ENCODE measurements at regions not wholly inside any gene's neighbourhood (a gene's known extent, or its start where the extent isn't known, plus 50 kb on each side); places are given as distances from the start of the nearest gene placed in this dataset.
"Not testable (repeated sequence)": the region's sequence is repeated elsewhere in the genome, so short reads cannot be mapped to it uniquely, and the experiment has no call there.

- Histone ChIP-seq H3K9me3 (ENCODE audit: low read length) (no peaks in the 10 kb centered on the region), H3K4me1 (ENCODE audit: insufficient read depth, low read length) (no peaks in the 10 kb centered on the region), H3K9ac (ENCODE audit: low read length) (no peak overlapping the region), H3K27me3 (ENCODE audit: control insufficient read depth in 1 of 2, insufficient read depth in 2 of 2, low read length in 2 of 2) (no peaks in the 10 kb centered on the region), H3K27ac (ENCODE audit: low read depth, low read length) (no peak overlapping the region), H3K4me3 (ENCODE audit: low read depth in 1 of 2, low read length in 2 of 2) (no peak overlapping the region), H3K36me3 (ENCODE audit: insufficient read depth, low read length) (no peaks in the 10 kb centered on the region)
These were observed 215.9 kb downstream of the BTBD3 start for GRCh38 chr20:12133553-12133952.

GRCh38 chr20:12145951-12146350, 228.3 kb downstream of the BTBD3 start:
- not testable (repeated sequence) for H3K27ac ChIP-seq (ENCODE audit: low read depth, low read length); H3K36me3 ChIP-seq (ENCODE audit: insufficient read depth, low read length); H3K4me1 ChIP-seq (ENCODE audit: insufficient read depth, low read length); H3K9ac ChIP-seq (ENCODE audit: low read length); H3K27me3 ChIP-seq (ENCODE audit: control insufficient read depth in 1 of 2, insufficient read depth in 2 of 2, low read length in 2 of 2); H3K4me3 ChIP-seq (ENCODE audit: low read depth in 1 of 2, low read length in 2 of 2); H3K9me3 ChIP-seq (ENCODE audit: low read length)

- no peaks in the 10 kb centered on the region for H3K36me3 ChIP-seq (ENCODE audit: insufficient read depth, low read length)
- H3K9me3 ChIP-seq (ENCODE audit: low read length): no peaks in the 10 kb centered on the region
- no peaks in the 10 kb centered on the region for H3K27me3 ChIP-seq (ENCODE audit: control insufficient read depth in 1 of 2, insufficient read depth in 2 of 2, low read length in 2 of 2)
- no peak overlapping the region for H3K4me3 ChIP-seq (ENCODE audit: low read depth in 1 of 2, low read length in 2 of 2)
- no peaks in the 10 kb centered on the region for H3K4me1 ChIP-seq (ENCODE audit: insufficient read depth, low read length)
- H3K27ac ChIP-seq (ENCODE audit: low read depth, low read length): no peak overlapping the region
- H3K9ac ChIP-seq (ENCODE audit: low read length): no peak overlapping the region
These were observed 235.3 kb downstream of the BTBD3 start for GRCh38 chr20:12152996-12153395.

- H3K9ac ChIP-seq (ENCODE audit: low read length): no peak overlapping the region
- H3K9me3 ChIP-seq (ENCODE audit: low read length): no peaks in the 10 kb centered on the region
- H3K4me3 ChIP-seq (ENCODE audit: low read depth in 1 of 2, low read length in 2 of 2): no peak overlapping the region
- no peaks in the 10 kb centered on the region for H3K27me3 ChIP-seq (ENCODE audit: control insufficient read depth in 1 of 2, insufficient read depth in 2 of 2, low read length in 2 of 2)
- H3K27ac ChIP-seq (ENCODE audit: low read depth, low read length): no peak overlapping the region
- H3K36me3 ChIP-seq (ENCODE audit: insufficient read depth, low read length): no peaks in the 10 kb centered on the region
- H3K4me1 ChIP-seq (ENCODE audit: insufficient read depth, low read length): no peaks in the 10 kb centered on the region
These were observed 235.9 kb downstream of the BTBD3 start for GRCh38 chr20:12153628-12154027.

- Histone ChIP-seq H3K27ac (ENCODE audit: low read depth, low read length) (no peak overlapping the region), H3K4me1 (ENCODE audit: insufficient read depth, low read length) (no peaks in the 10 kb centered on the region), H3K27me3 (ENCODE audit: control insufficient read depth in 1 of 2, insufficient read depth in 2 of 2, low read length in 2 of 2) (no peaks in the 10 kb centered on the region), H3K9me3 (ENCODE audit: low read length) (no peaks in the 10 kb centered on the region), H3K9ac (ENCODE audit: low read length) (no peak overlapping the region), H3K4me3 (ENCODE audit: low read depth in 1 of 2, low read length in 2 of 2) (no peak overlapping the region), H3K36me3 (ENCODE audit: insufficient read depth, low read length) (no peaks in the 10 kb centered on the region)
These were observed 238.6 kb downstream of the BTBD3 start for GRCh38 chr20:12156252-12156651.

- no peak overlapping the region for H3K9ac ChIP-seq (ENCODE audit: low read length)
These were observed 241.6 kb downstream of the BTBD3 start for GRCh38 chr20:12159261-12159660.

GRCh38 chr20:12161734-12162133, 244.0 kb downstream of the BTBD3 start:
- Histone ChIP-seq H3K27me3 (ENCODE audit: control insufficient read depth in 1 of 2, insufficient read depth in 2 of 2, low read length in 2 of 2) (no peaks in the 10 kb centered on the region), H3K9ac (ENCODE audit: low read length) (no peak overlapping the region), H3K4me3 (ENCODE audit: low read depth in 1 of 2, low read length in 2 of 2) (no peak overlapping the region), H3K27ac (ENCODE audit: low read depth, low read length) (no peak overlapping the region), H3K9me3 (ENCODE audit: low read length) (no peaks in the 10 kb centered on the region), H3K36me3 (ENCODE audit: insufficient read depth, low read length) (no peaks in the 10 kb centered on the region), H3K4me1 (ENCODE audit: insufficient read depth, low read length) (peaks cover 5% of the 10 kb centered on the region)

More at GRCh38 chr20:12159261-12159660, 241.6 kb downstream of the BTBD3 start:
- no peaks in the 10 kb centered on the region for H3K27me3 ChIP-seq (ENCODE audit: control insufficient read depth in 1 of 2, insufficient read depth in 2 of 2, low read length in 2 of 2)
- H3K36me3 ChIP-seq (ENCODE audit: insufficient read depth, low read length): no peaks in the 10 kb centered on the region
- no peaks in the 10 kb centered on the region for H3K4me1 ChIP-seq (ENCODE audit: insufficient read depth, low read length)
- no peak overlapping the region for H3K4me3 ChIP-seq (ENCODE audit: low read depth in 1 of 2, low read length in 2 of 2)
- H3K27ac ChIP-seq (ENCODE audit: low read depth, low read length): no peak overlapping the region
- H3K9me3 ChIP-seq (ENCODE audit: low read length): no peaks in the 10 kb centered on the region

- H3K27me3 ChIP-seq (ENCODE audit: control insufficient read depth in 1 of 2, insufficient read depth in 2 of 2, low read length in 2 of 2): no peaks in the 10 kb centered on the region
- no peak overlapping the region for H3K4me3 ChIP-seq (ENCODE audit: low read depth in 1 of 2, low read length in 2 of 2)
- H3K9ac ChIP-seq (ENCODE audit: low read length): no peak overlapping the region
- H3K27ac ChIP-seq (ENCODE audit: low read depth, low read length): peak overlapping the region; percentile 3
- no peaks in the 10 kb centered on the region for H3K9me3 ChIP-seq (ENCODE audit: low read length)
- no peaks in the 10 kb centered on the region for H3K36me3 ChIP-seq (ENCODE audit: insufficient read depth, low read length)
- peaks cover 5% of the 10 kb centered on the region for H3K4me1 ChIP-seq (ENCODE audit: insufficient read depth, low read length)
These were observed 248.5 kb downstream of the BTBD3 start for GRCh38 chr20:12166053-12166717.

GRCh38 chr20:12170406-12170805, 252.7 kb downstream of the BTBD3 start:
- Histone ChIP-seq H3K27ac (ENCODE audit: low read depth, low read length) (no peak overlapping the region), H3K9ac (ENCODE audit: low read length) (no peak overlapping the region), H3K36me3 (ENCODE audit: insufficient read depth, low read length) (no peaks in the 10 kb centered on the region), H3K9me3 (ENCODE audit: low read length) (no peaks in the 10 kb centered on the region), H3K4me1 (ENCODE audit: insufficient read depth, low read length) (peaks cover 30% of the 10 kb centered on the region), H3K27me3 (ENCODE audit: control insufficient read depth in 1 of 2, insufficient read depth in 2 of 2, low read length in 2 of 2) (no peaks in the 10 kb centered on the region), H3K4me3 (ENCODE audit: low read depth in 1 of 2, low read length in 2 of 2) (no peak overlapping the region)

- no peak overlapping the region for H3K27ac ChIP-seq (ENCODE audit: low read depth, low read length)
These were observed 254.3 kb downstream of the BTBD3 start for GRCh38 chr20:12171923-12172524.

GRCh38 chr20:12173347-12174012, 255.8 kb downstream of the BTBD3 start:
- Histone ChIP-seq H3K9ac (ENCODE audit: low read length) (no peak overlapping the region), H3K4me3 (ENCODE audit: low read depth in 1 of 2, low read length in 2 of 2) (no peak overlapping the region), H3K36me3 (ENCODE audit: insufficient read depth, low read length) (no peaks in the 10 kb centered on the region), H3K4me1 (ENCODE audit: insufficient read depth, low read length) (peaks cover 25% of the 10 kb centered on the region), H3K27ac (ENCODE audit: low read depth, low read length) (no peak overlapping the region), H3K27me3 (ENCODE audit: control insufficient read depth in 1 of 2, insufficient read depth in 2 of 2, low read length in 2 of 2) (no peaks in the 10 kb centered on the region), H3K9me3 (ENCODE audit: low read length) (no peaks in the 10 kb centered on the region)

More at GRCh38 chr20:12171923-12172524, 254.3 kb downstream of the BTBD3 start:
- Histone ChIP-seq H3K36me3 (ENCODE audit: insufficient read depth, low read length) (no peaks in the 10 kb centered on the region), H3K4me3 (ENCODE audit: low read depth in 1 of 2, low read length in 2 of 2) (no peak overlapping the region), H3K9ac (ENCODE audit: low read length) (no peak overlapping the region), H3K4me1 (ENCODE audit: insufficient read depth, low read length) (peaks cover 25% of the 10 kb centered on the region), H3K9me3 (ENCODE audit: low read length) (no peaks in the 10 kb centered on the region), H3K27me3 (ENCODE audit: control insufficient read depth in 1 of 2, insufficient read depth in 2 of 2, low read length in 2 of 2) (no peaks in the 10 kb centered on the region)

Measured in muscle layer of colon (tissue), 2 donors.